GM12878 (cell line): ENCODE measurements at regions not wholly inside any gene's neighbourhood (a gene's known extent, or its start where the extent isn't known, plus 50 kb on each side); places are given as distances from the start of the nearest gene placed in this dataset.

Experiments
- BRCA1 ChIP-seq: IDR thresholded peaks from 2 replicates; pipeline ENCODE4 v1.6.1; 2011; ENCODE audit warnings: low read depth, low read length, improper control_type of control experiment
- CTCF ChIP-seq, 3 experiments: IDR thresholded peaks in 2 of 3; conservative IDR thresholded peaks in 1 of 3; 2 replicates each; pipeline ENCODE4 v1.5.1; 2011; ENCODE audit warnings: low read depth in 3 of 3, low read length in 3 of 3, mild to moderate bottlenecking in 3 of 3, control low read depth in 2 of 3, moderate library complexity in 2 of 3, inconsistent platforms in 1 of 3, mixed read lengths in 1 of 3; ENCODE audit not compliant: control insufficient read depth in 2 of 3, insufficient read depth in 1 of 3; ENCODE audit errors: extremely low read depth in 1 of 3
- EZH2 ChIP-seq: IDR thresholded peaks from 2 replicates; pipeline ENCODE4 v1.6.1; 2012; ENCODE audit warnings: low read depth, mild to moderate bottlenecking, control low read depth, inconsistent platforms, low read length, borderline replicate concordance; ENCODE audit not compliant: control insufficient read depth
- POLR2AphosphoS5 ChIP-seq: IDR thresholded peaks from 2 replicates; pipeline ENCODE4 v1.6.1; 2011; ENCODE audit warnings: mild to moderate bottlenecking, low read length, inconsistent platforms
- SIN3A ChIP-seq: IDR thresholded peaks from 2 replicates; pipeline ENCODE4 v1.6.1; 2012; ENCODE audit warnings: low read depth, low read length, improper control_type of control experiment
- TF ChIP-seq, protein P1 (sequence below): IDR thresholded peaks from 2 replicates; pipeline ENCODE4 v1.6.1; 2012; ENCODE audit warnings: low read depth, low read length, improper control_type of control experiment

GRCh38 chr14:51176839-51177238, 63.2 kb upstream of the TMX1 start:
- TF ChIP-seq SIN3A (no peak), BRCA1 (no peak), EZH2 (no peak), CTCF (IDR thresholded peaks at IDR 0.05 in 2 of 3, conservative IDR thresholded peaks at IDR 0.05 in 1 of 3; ENCODE audit: control insufficient read depth in 2 of 3, extremely low read depth in 1 of 3, insufficient read depth in 1 of 3, low read depth in 3 of 3, low read length in 3 of 3) (no peak), POLR2AphosphoS5 (no peak)
- TF ChIP-seq, protein P1, sequence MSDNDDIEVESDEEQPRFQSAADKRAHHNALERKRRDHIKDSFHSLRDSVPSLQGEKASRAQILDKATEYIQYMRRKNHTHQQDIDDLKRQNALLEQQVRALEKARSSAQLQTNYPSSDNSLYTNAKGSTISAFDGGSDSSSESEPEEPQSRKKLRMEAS = no peak
